Stomach (tissue), 8 donors: ENCODE measurements at regions not wholly inside any gene's neighbourhood (a gene's known extent, or its start where the extent isn't known, plus 50 kb on each side); places are given as distances from the start of the nearest gene placed in this dataset.

Experiments used
- DNase-seq, 2 donors: peaks; one replicate each; pipeline versions ENCODE4 v3.0.0 to v3.0.0-alpha.2; 2013 to 2019
- H3K27ac ChIP-seq, 5 donors: fragments of 200-600 bp in 4 of 5; sonication (generic) in 4 of 5; one replicate each; pipeline ENCODE4 v1.5.1; 2013 to 2019; ENCODE audit warnings: mild to moderate bottlenecking in 1 of 5, moderate library complexity in 1 of 5
- H3K27me3 ChIP-seq, 3 donors: fragments of 200-600 bp; sonication (generic); one replicate each; pipeline ENCODE4 v1.5.1; 2017 to 2019; ENCODE audit warnings: mixed run types in 1 of 3
- H3K36me3 ChIP-seq, 4 donors: fragments of 200-600 bp; sonication (generic); 1 replicate in 3 of 4; 2 replicates in 1 of 4; pipeline ENCODE4 v1.5.1; 2016 to 2019
- H3K4me1 ChIP-seq, 4 donors: fragments of 200-600 bp; sonication (generic); one replicate each; pipeline ENCODE4 v1.5.1; 2016 to 2019
- H3K4me3 ChIP-seq, 4 donors: fragments of 200-600 bp; sonication (generic) in 3 of 4; one replicate each; pipeline ENCODE4 v1.5.1; 2016 to 2019; ENCODE audit warnings: mild to moderate bottlenecking in 1 of 4
- H3K9me3 ChIP-seq, 4 donors: fragments of 200-600 bp; sonication (generic); one replicate each; pipeline ENCODE4 v1.5.1; 2016 to 2019
- EP300 ChIP-seq: sonication (generic); formaldehyde crosslinking; IDR thresholded peaks from one replicate; pipeline ENCODE4 v1.6.1; 2017; ENCODE audit warnings: antibody characterized with exemption
- POLR2A ChIP-seq, 4 donors: fragments of 450-650 bp; IDR thresholded peaks; one replicate each; pipeline ENCODE4 v1.6.1; 2016; ENCODE audit warnings: antibody characterized with exemption in 4 of 4, control low read depth in 2 of 4, mild to moderate bottlenecking in 1 of 4, moderate library complexity in 1 of 4
- POLR2AphosphoS5 ChIP-seq, 3 donors: sonication (generic); formaldehyde crosslinking; IDR thresholded peaks; one replicate each; pipeline ENCODE4 v1.6.1; 2016; ENCODE audit warnings: antibody characterized with exemption in 3 of 3
- WGBS, 5 donors: extraction: QIAGEN DNeasy Blood & Tissue Kit in 3 of 5; methylation state at CpG; one replicate each; pipeline versions ENCODE4 v1.1.5 to v1.1.7; 2013 to 2018; 5-methylcytosine and 5-hydroxymethylcytosine counted together
- intact Hi-C: fragments of 100-400 bp; cut with DNase I; formaldehyde crosslinking; loops from one replicate; pipeline ENCODE4 v1.15.1; 2023; ENCODE audit warnings: low total_unique reads
- TF ChIP-seq, protein P1 (sequence below), 7 experiments: fragments of 450-650 bp in 4 of 7; fragments of 200-600 bp in 3 of 7; sonication (generic) in 3 of 7; IDR thresholded peaks; one replicate each; pipeline ENCODE4 v1.5.1; 2016 to 2019; ENCODE audit warnings: antibody characterized with exemption in 7 of 7, control low read depth in 2 of 7, mild to moderate bottlenecking in 1 of 7
- donor health status: healthy with polysubstance abuse.
- donor health status: Bipolar disorder and iron deficiency.
- donor health status: healthy.

DNA sequence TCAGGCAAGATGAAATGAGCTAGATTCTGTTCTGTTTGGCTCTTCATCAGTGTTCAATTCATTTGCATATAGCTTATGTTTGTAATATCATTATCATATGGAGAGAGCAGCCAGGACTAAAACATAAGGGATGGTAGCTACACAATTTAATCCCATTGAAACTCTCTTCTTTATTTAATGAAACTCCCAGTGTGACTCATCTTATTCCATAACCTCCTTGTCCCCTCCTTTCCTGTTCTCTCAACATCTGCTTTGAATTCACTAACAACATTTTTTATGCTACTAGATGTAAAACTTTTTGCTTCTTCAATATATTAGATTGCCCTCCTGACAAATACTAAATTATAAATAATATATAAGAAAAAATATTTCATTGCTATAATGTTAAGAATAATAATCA, 1823.4 kb downstream of the MAT2B start:
- intact Hi-C loops: no loop called here
- Histone ChIP-seq H3K4me1 (no peaks in the 10 kb centered on the region), H3K4me3 (no peak overlapping the region), H3K9me3 (no peaks in the 10 kb centered on the region), H3K27me3 (no peaks in the 10 kb centered on the region), H3K36me3 (no peaks in the 10 kb centered on the region), H3K27ac (no peak overlapping the region)
- DNase-seq: no peak
- no peak for TF ChIP-seq POLR2A (IDR thresholded peaks at IDR 0.05)
- no peak for TF ChIP-seq EP300
- TF ChIP-seq POLR2AphosphoS5 (IDR thresholded peaks at IDR 0.05): no peak
- TF ChIP-seq, protein P1, sequence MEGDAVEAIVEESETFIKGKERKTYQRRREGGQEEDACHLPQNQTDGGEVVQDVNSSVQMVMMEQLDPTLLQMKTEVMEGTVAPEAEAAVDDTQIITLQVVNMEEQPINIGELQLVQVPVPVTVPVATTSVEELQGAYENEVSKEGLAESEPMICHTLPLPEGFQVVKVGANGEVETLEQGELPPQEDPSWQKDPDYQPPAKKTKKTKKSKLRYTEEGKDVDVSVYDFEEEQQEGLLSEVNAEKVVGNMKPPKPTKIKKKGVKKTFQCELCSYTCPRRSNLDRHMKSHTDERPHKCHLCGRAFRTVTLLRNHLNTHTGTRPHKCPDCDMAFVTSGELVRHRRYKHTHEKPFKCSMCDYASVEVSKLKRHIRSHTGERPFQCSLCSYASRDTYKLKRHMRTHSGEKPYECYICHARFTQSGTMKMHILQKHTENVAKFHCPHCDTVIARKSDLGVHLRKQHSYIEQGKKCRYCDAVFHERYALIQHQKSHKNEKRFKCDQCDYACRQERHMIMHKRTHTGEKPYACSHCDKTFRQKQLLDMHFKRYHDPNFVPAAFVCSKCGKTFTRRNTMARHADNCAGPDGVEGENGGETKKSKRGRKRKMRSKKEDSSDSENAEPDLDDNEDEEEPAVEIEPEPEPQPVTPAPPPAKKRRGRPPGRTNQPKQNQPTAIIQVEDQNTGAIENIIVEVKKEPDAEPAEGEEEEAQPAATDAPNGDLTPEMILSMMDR (IDR thresholded peaks at IDR 0.05): no peak

GRCh38 chr5:165333623-165334022, 1828.2 kb downstream of the MAT2B start:
- TF ChIP-seq POLR2A (IDR thresholded peaks at IDR 0.05) (no peak), POLR2AphosphoS5 (IDR thresholded peaks at IDR 0.05) (no peak), EP300 (no peak)
- TF ChIP-seq, protein P1 (IDR thresholded peaks at IDR 0.05): no peak
- Histone ChIP-seq H3K4me1 (no peaks in the 10 kb centered on the region), H3K27me3 (no peaks in the 10 kb centered on the region), H3K4me3 (no peak overlapping the region), H3K36me3 (no peaks in the 10 kb centered on the region), H3K27ac (no peak overlapping the region), H3K9me3 (no peaks in the 10 kb centered on the region)
- intact Hi-C loops: no loop called here
- WGBS, 5 donors: 93 to 99% (median 95%) methylated on average over 3 of the region's 3 CpGs
- no peak for DNase-seq

DNA sequence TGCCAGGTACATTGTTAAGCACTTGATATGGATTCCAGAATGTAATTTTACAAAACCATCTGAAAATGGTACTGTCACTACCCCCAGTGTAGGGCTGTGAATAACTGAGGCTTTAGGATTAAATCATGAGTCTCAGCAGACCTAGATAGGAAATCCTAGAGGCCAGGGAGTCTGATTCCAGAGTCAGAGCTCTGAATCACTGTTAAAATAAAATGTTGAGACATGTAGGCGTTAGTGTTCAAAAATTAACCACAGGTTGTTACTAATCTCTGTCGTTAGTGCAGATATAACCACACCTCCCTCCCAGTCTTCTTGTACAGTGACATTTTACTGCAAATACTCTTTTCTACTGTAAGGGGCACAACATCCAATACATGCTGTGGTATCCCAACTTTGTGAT, 1828.8 kb downstream of the MAT2B start:
- DNase-seq: no peak
- Histone ChIP-seq H3K9me3 (no peaks in the 10 kb centered on the region), H3K27ac (no peak overlapping the region), H3K4me1 (no peaks in the 10 kb centered on the region), H3K36me3 (no peaks in the 10 kb centered on the region), H3K4me3 (no peak overlapping the region), H3K27me3 (no peaks in the 10 kb centered on the region)
- no peak for TF ChIP-seq POLR2A (IDR thresholded peaks at IDR 0.05)
- TF ChIP-seq EP300: no peak
- no peak for TF ChIP-seq POLR2AphosphoS5 (IDR thresholded peaks at IDR 0.05)
- TF ChIP-seq, protein P1 (IDR thresholded peaks at IDR 0.05): no peak
- intact Hi-C loops: no loop called here
- WGBS, 5 donors: 25 to 45% (median 39%) methylated on average over 2 of the region's 2 CpGs

- Histone ChIP-seq H3K9me3 (no peaks in the 10 kb centered on the region), H3K27ac (no peak overlapping the region), H3K36me3 (no peaks in the 10 kb centered on the region), H3K4me3 (no peak overlapping the region), H3K27me3 (no peaks in the 10 kb centered on the region), H3K4me1 (no peaks in the 10 kb centered on the region)
- 60 to 84% (median 76%) methylated on average over 1 of the region's 1 CpG for WGBS, 5 donors
- intact Hi-C loops: no loop called here
- DNase-seq: no peak
- TF ChIP-seq EP300 (no peak), POLR2A (IDR thresholded peaks at IDR 0.05) (no peak), POLR2AphosphoS5 (IDR thresholded peaks at IDR 0.05) (no peak)
- TF ChIP-seq, protein P1 (IDR thresholded peaks at IDR 0.05): no peak
These were observed 1844.3 kb downstream of the MAT2B start for GRCh38 chr5:165349735-165350134.
